GM12892 (cell line): ENCODE measurements at regions not wholly inside any gene's neighbourhood (a gene's known extent, or its start where the extent isn't known, plus 50 kb on each side); places are given as distances from the start of the nearest gene placed in this dataset.

ENCODE experiments used
- POLR2A ChIP-seq: IDR thresholded peaks from 2 replicates; pipeline ENCODE4 v1.6.1; 2011; ENCODE audit warnings: low read depth, low read length, control low read depth
- POLR2AphosphoS5 ChIP-seq: IDR thresholded peaks from 2 replicates; pipeline ENCODE4 v1.6.1; 2011; ENCODE audit warnings: low read depth, low read length, control low read depth
- TAF1 ChIP-seq: IDR thresholded peaks from 2 replicates; pipeline ENCODE4 v1.6.1; 2011; ENCODE audit warnings: low read depth, mild to moderate bottlenecking, control low read depth, low read length, borderline replicate concordance

- no peak for TF ChIP-seq TAF1
- no peak for TF ChIP-seq POLR2A
- no peak for TF ChIP-seq POLR2AphosphoS5
Observed at GRCh38 chr4:23194751-23195150, 502.0 kb downstream of the GBA3 start.
